ENCODE measurements at regions not wholly inside any gene's neighbourhood (a gene's known extent, or its start where the extent isn't known, plus 50 kb on each side); places are given as distances from the start of the nearest gene placed in this dataset.

DNA sequence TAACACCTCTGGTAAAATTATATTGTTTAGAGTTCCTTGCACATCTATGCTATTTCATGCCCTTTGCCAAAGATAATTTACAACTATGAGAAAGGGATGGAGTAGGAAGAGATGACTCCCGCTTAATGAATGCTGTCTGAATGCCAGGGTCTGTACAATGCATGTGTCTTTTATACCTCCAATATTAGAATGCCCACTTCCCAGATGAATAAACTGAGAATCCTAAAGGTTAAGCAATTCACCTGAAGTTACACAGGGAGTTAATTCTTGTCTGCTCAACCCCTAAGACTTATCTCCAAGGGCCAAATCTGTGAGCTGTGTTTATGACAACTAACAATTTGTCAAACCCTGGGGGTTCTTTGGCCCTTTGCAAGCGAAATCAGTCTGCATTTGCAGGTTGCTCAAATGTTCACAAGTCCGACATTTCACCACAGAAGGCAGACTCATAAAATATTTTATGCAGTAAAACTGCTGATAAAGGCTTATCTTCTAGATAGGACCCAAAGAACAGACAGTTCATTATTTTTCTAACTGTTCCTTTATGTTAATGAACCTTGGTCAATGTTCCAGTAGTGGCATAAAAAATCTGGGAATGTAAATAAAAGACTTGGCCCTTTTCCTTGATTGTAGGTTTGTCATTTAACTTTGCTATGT is 50.2 kb upstream of the ATP1A1 start:
- H3K4me3 ChIP-seq (replicated peaks; ENCODE audit: low read depth, low read length) = no peak overlapping the region
- TF ChIP-seq, protein P1, sequence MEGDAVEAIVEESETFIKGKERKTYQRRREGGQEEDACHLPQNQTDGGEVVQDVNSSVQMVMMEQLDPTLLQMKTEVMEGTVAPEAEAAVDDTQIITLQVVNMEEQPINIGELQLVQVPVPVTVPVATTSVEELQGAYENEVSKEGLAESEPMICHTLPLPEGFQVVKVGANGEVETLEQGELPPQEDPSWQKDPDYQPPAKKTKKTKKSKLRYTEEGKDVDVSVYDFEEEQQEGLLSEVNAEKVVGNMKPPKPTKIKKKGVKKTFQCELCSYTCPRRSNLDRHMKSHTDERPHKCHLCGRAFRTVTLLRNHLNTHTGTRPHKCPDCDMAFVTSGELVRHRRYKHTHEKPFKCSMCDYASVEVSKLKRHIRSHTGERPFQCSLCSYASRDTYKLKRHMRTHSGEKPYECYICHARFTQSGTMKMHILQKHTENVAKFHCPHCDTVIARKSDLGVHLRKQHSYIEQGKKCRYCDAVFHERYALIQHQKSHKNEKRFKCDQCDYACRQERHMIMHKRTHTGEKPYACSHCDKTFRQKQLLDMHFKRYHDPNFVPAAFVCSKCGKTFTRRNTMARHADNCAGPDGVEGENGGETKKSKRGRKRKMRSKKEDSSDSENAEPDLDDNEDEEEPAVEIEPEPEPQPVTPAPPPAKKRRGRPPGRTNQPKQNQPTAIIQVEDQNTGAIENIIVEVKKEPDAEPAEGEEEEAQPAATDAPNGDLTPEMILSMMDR (IDR thresholded peaks at IDR 0.05; ENCODE audit: insufficient read depth, low read length, poor library complexity, severe bottlenecking) = no peak
- no peaks in the 10 kb centered on the region for H3K27me3 ChIP-seq (replicated peaks; ENCODE audit: control insufficient read depth, insufficient read depth, low read length)
- H3K36me3 ChIP-seq (ENCODE audit: control insufficient read depth, insufficient read depth, low read length) = no peaks in the 10 kb centered on the region
- DNase-seq (ENCODE audit: extremely low read depth, insufficient read length) = no peak

Measured in GM06990 (cell line).